Epithelial cell of esophagus (primary cell): ENCODE measurements at regions not wholly inside any gene's neighbourhood (a gene's known extent, or its start where the extent isn't known, plus 50 kb on each side); places are given as distances from the start of the nearest gene placed in this dataset.

Experiments
- DNase-seq: peaks from one replicate; pipeline ENCODE4 v3.0.0; 2010; ENCODE audit warnings: low read depth
- H3K4me3 ChIP-seq: 2 replicates; pipeline ENCODE4 v1.5.1; 2011; ENCODE audit warnings: mild to moderate bottlenecking, low read length, control low read depth
- CTCF ChIP-seq: IDR thresholded peaks from 2 replicates; pipeline ENCODE4 v1.5.1; 2011; ENCODE audit warnings: low read depth, mild to moderate bottlenecking, low read length, control low read depth, inconsistent platforms; ENCODE audit not compliant: insufficient read depth; ENCODE audit errors: missing control alignments

DNA sequence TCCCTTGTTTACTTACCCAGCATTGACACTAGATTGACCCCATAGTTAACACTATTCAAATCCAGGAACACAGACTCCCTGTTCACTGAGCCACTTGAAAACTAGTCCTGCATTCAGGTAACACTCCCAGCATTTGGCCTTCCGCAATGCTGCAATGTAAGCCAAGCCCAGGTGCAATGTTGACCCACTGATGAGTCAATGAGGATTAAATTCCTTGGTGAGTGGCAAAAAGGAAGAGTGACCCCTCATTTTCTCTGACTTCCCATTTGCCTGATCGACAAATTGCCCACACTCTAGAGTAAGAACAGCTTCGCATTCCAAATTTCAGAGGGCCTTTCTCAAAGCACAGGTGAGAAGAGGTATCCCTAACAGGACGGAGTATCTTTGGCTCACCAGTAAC, 251.9 kb downstream of the FBXO15 start:
- H3K4me3 ChIP-seq = no peak overlapping the region
- TF ChIP-seq CTCF = no peak
- DNase-seq = peak; percentile 74

DNA sequence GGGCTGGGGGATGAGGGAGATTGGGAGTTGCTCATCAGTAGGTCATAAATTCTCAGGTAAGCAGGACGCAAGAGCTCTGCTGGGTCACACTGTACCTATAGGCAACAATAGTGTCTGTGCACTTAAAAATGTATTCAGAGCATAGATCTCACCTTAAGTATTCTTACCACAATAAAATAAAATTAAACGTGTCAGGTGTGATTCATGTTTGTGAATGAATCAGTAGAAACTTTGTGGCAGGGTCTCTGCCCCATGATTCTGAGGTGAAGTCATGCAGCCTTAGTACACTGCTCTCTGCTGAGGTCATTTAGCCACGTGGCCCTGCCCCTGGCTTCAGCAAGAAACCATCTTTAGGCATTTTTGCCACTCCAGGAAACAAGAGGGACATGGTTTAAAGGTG, 253.8 kb downstream of the FBXO15 start:
- no peak for TF ChIP-seq CTCF
- DNase-seq = peak; percentile 79
- no peak overlapping the region for H3K4me3 ChIP-seq

GRCh38 chr18:73891572-73892421, 255.8 kb downstream of the FBXO15 start:
- TF ChIP-seq CTCF = peak; percentile 5
- no peak overlapping the region for H3K4me3 ChIP-seq
- no peak for DNase-seq

- H3K4me3 ChIP-seq = no peak overlapping the region
- TF ChIP-seq CTCF = no peak
These were observed 259.1 kb downstream of the FBXO15 start for GRCh38 chr18:73888565-73888964.

GRCh38 chr18:73887801-73888200, 259.8 kb downstream of the FBXO15 start:
- no peak for TF ChIP-seq CTCF
- no peak overlapping the region for H3K4me3 ChIP-seq
- DNase-seq = no peak

More at GRCh38 chr18:73888565-73888964, 259.1 kb downstream of the FBXO15 start:
- DNase-seq = no peak

- DNase-seq = no peak
- TF ChIP-seq CTCF = no peak
- no peak overlapping the region for H3K4me3 ChIP-seq
These were observed 262.8 kb downstream of the FBXO15 start for GRCh38 chr18:73884868-73885267.
